ENCODE measurements at regions not wholly inside any gene's neighbourhood (a gene's known extent, or its start where the extent isn't known, plus 50 kb on each side); places are given as distances from the start of the nearest gene placed in this dataset.
"Not testable (repeated sequence)": the region's sequence is repeated elsewhere in the genome, so short reads cannot be mapped to it uniquely, and the experiment has no call there.

DNA sequence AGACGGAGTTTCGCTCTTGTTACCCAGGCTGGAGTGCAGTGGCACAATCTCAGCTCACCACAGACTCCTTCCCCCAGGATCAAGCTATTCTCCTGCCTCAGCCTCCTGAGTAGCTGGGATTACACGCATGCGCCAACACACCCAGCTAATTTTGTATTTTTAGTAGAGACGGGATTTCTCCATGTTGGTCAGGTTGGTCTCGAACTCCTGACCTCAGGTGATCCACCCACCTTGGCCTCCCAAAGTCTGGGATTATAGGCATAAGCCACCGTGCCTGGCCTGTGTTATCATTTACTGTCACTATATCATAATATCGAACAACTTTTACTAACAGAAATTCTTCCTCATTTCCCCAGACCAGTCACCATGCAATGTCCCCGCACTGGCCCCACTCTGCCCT, 104.0 kb upstream of the DLG1 start:
- not testable (repeated sequence) for TF ChIP-seq POLR2AphosphoS5 (IDR thresholded peaks at IDR 0.05); CTCF (IDR thresholded peaks at IDR 0.05); POLR2A (IDR thresholded peaks at IDR 0.05; ENCODE audit: low read depth)
